Dermis microvascular lymphatic vessel endothelial cell (primary cell): ENCODE measurements at regions not wholly inside any gene's neighbourhood (a gene's known extent, or its start where the extent isn't known, plus 50 kb on each side); places are given as distances from the start of the nearest gene placed in this dataset.

Source experiments
- DNase-seq, 2 donors: peaks; one replicate each; pipeline versions ENCODE4 v3.0.0 to v3.0.0-alpha.2; 2010; ENCODE audit warnings: low read depth in 2 of 2

- no peak for DNase-seq
These were observed 709.1 kb downstream of the CDH11 start for GRCh38 chr16:64412578-64413280.

- DNase-seq, result no peak
These were observed 711.6 kb downstream of the CDH11 start for GRCh38 chr16:64410306-64410705.

GRCh38 chr16:64409783-64410210 lies 712.1 kb downstream of the CDH11 start:
- DNase-seq, result no peak

- no peak for DNase-seq
These were observed 713.2 kb downstream of the CDH11 start for GRCh38 chr16:64408699-64409098.

GRCh38 chr16:64406770-64407181 lies 715.1 kb downstream of the CDH11 start:
- DNase-seq, result no peak

- DNase-seq, result no peak
These were observed 718.5 kb downstream of the CDH11 start for GRCh38 chr16:64403352-64403751.

GRCh38 chr16:64398793-64399192 lies 723.1 kb downstream of the CDH11 start:
- DNase-seq, result peak in 1 of 2 donors; percentile 48

- peak; percentile 32 to 41 for DNase-seq
These were observed 723.8 kb downstream of the CDH11 start for GRCh38 chr16:64397945-64398508.

GRCh38 chr16:64397042-64397441 lies 724.8 kb downstream of the CDH11 start:
- peak in 1 of 2 donors; percentile 11 for DNase-seq

GRCh38 chr16:64394061-64394460 lies 727.8 kb downstream of the CDH11 start:
- no peak for DNase-seq

- DNase-seq, result no peak
These were observed 729.4 kb downstream of the CDH11 start for GRCh38 chr16:64392456-64392855.

- peak in 1 of 2 donors; percentile 32 for DNase-seq
These were observed 730.7 kb downstream of the CDH11 start for GRCh38 chr16:64391063-64391600.

GRCh38 chr16:64390102-64390501 lies 731.8 kb downstream of the CDH11 start:
- no peak for DNase-seq

GRCh38 chr16:64384636-64385035 lies 737.2 kb downstream of the CDH11 start:
- peak in 1 of 2 donors; percentile 5 for DNase-seq

- no peak for DNase-seq
These were observed 739.9 kb downstream of the CDH11 start for GRCh38 chr16:64381979-64382378.

- no peak for DNase-seq
These were observed 741.1 kb downstream of the CDH11 start for GRCh38 chr16:64380751-64381150.

- DNase-seq, result no peak
These were observed 746.4 kb downstream of the CDH11 start for GRCh38 chr16:64375391-64375980.

GRCh38 chr16:64370112-64370511 lies 751.8 kb downstream of the CDH11 start:
- no peak for DNase-seq

- DNase-seq, result no peak
These were observed 756.4 kb downstream of the CDH11 start for GRCh38 chr16:64365448-64365931.

- DNase-seq, result no peak
These were observed 757.0 kb downstream of the CDH11 start for GRCh38 chr16:64364894-64365293.

- no peak for DNase-seq
These were observed 757.4 kb downstream of the CDH11 start for GRCh38 chr16:64364416-64364815.

GRCh38 chr16:64364016-64364415 lies 757.8 kb downstream of the CDH11 start:
- no peak for DNase-seq
